ENCODE measurements at regions not wholly inside any gene's neighbourhood (a gene's known extent, or its start where the extent isn't known, plus 50 kb on each side); places are given as distances from the start of the nearest gene placed in this dataset.

GRCh38 chr9:38315085-38315595 lies 77.4 kb upstream of the ALDH1B1 start:
- TF ChIP-seq POLR2A (IDR thresholded peaks at IDR 0.05; ENCODE audit: low read depth) (no peak), CTCF (IDR thresholded peaks at IDR 0.05) (no peak), POLR2AphosphoS5 (IDR thresholded peaks at IDR 0.05) (no peak), EP300 (IDR thresholded peaks at IDR 0.05) (no peak)
